ENCODE measurements at regions not wholly inside any gene's neighbourhood (a gene's known extent, or its start where the extent isn't known, plus 50 kb on each side); places are given as distances from the start of the nearest gene placed in this dataset.
"Not testable (repeated sequence)": the region's sequence is repeated elsewhere in the genome, so short reads cannot be mapped to it uniquely, and the experiment has no call there.

DNA sequence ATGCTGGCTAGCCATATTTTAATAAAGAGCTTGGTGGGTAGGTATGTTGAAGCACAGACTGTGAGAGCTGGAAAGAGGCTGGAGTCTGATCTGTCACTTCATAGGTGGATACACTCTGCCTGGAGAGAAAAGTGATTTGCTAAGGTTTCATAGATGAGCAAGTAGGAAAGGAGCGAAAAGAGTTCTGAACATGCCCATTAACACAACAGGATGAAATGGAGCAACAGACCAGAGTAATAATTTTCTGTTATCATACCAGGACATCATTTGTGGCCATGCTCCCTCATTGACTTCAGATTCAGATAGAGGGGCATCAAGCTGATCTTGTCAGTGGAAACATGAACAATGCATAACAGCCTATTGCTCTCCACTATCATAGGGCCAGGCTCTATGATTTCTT, 452.9 kb downstream of the JRKL start:
- no peak overlapping the region for H3K4me3 ChIP-seq
- no peaks in the 10 kb centered on the region for H3K27me3 ChIP-seq
- H3K27ac ChIP-seq = no peak overlapping the region
- no peaks in the 10 kb centered on the region for H3K36me3 ChIP-seq
- TF ChIP-seq, protein P1, sequence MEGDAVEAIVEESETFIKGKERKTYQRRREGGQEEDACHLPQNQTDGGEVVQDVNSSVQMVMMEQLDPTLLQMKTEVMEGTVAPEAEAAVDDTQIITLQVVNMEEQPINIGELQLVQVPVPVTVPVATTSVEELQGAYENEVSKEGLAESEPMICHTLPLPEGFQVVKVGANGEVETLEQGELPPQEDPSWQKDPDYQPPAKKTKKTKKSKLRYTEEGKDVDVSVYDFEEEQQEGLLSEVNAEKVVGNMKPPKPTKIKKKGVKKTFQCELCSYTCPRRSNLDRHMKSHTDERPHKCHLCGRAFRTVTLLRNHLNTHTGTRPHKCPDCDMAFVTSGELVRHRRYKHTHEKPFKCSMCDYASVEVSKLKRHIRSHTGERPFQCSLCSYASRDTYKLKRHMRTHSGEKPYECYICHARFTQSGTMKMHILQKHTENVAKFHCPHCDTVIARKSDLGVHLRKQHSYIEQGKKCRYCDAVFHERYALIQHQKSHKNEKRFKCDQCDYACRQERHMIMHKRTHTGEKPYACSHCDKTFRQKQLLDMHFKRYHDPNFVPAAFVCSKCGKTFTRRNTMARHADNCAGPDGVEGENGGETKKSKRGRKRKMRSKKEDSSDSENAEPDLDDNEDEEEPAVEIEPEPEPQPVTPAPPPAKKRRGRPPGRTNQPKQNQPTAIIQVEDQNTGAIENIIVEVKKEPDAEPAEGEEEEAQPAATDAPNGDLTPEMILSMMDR (IDR thresholded peaks at IDR 0.05) = no peak
- TF ChIP-seq EP300 (IDR thresholded peaks at IDR 0.05) (no peak), POLR2A (IDR thresholded peaks at IDR 0.05) (no peak)
- WGBS, 3 donors = 98 to 100% (median 100%) methylated on average over 1 of the region's 1 CpG
- no peaks in the 10 kb centered on the region for H3K4me1 ChIP-seq (ENCODE audit: insufficient read depth)
- intact Hi-C loops (cut with DNase I) = no loop called here
- no peak for DNase-seq
- H3K9me3 ChIP-seq = no peaks in the 10 kb centered on the region

DNA sequence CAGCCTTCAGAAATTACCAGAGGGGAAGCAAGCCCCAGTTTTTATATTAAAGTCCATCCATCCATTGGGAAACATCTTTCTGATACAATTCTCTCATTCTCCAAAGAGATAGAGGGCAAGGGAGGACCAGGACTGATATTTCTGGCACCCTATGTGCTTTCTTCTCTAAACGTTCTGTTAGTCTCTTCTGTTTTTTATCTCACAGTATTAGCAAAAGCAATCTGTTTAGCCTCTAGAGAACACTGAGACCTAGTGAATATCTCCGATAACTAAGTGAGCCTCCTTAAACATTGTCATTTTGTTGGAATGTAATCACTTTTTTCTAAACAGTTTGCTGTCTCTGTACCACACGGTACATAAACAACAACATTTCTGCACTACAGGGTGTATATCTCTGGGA, 464.6 kb downstream of the JRKL start:
- Histone ChIP-seq H3K9me3 (no peaks in the 10 kb centered on the region), H3K4me1 (ENCODE audit: insufficient read depth) (no peaks in the 10 kb centered on the region), H3K27me3 (no peaks in the 10 kb centered on the region), H3K36me3 (no peaks in the 10 kb centered on the region), H3K4me3 (no peak overlapping the region), H3K27ac (no peak overlapping the region)
- TF ChIP-seq, protein P1 (IDR thresholded peaks at IDR 0.05) = no peak
- TF ChIP-seq EP300 (IDR thresholded peaks at IDR 0.05) = no peak
- no peak for TF ChIP-seq POLR2A (IDR thresholded peaks at IDR 0.05)
- DNase-seq = no peak
- intact Hi-C loops (cut with DNase I) = no loop called here
- WGBS, 3 donors = 11 to 19% (median 13%) methylated on average over 3 of the region's 3 CpGs

- H3K36me3 ChIP-seq; H3K4me1 ChIP-seq (ENCODE audit: insufficient read depth); DNase-seq; intact Hi-C loops (cut with DNase I); H3K27ac ChIP-seq; H3K27me3 ChIP-seq; H3K9me3 ChIP-seq; H3K4me3 ChIP-seq: not testable (repeated sequence)
- 84 to 90% (median 86%) methylated on average over 3 of the region's 3 CpGs for WGBS, 3 donors
These were observed 471.9 kb downstream of the JRKL start for GRCh38 chr11:96861722-96862121.

- Histone ChIP-seq H3K9me3 (no peaks in the 10 kb centered on the region), H3K4me1 (ENCODE audit: insufficient read depth) (no peaks in the 10 kb centered on the region), H3K36me3 (no peaks in the 10 kb centered on the region), H3K27ac (no peak overlapping the region), H3K27me3 (no peaks in the 10 kb centered on the region), H3K4me3 (no peak overlapping the region)
- intact Hi-C loops (cut with DNase I) = no loop called here
- WGBS, 3 donors = 90 to 100% (median 99%) methylated on average over 3 of the region's 3 CpGs
- TF ChIP-seq POLR2A (IDR thresholded peaks at IDR 0.05) (no peak), EP300 (IDR thresholded peaks at IDR 0.05) (no peak)
- TF ChIP-seq, protein P1 (IDR thresholded peaks at IDR 0.05) = no peak
- DNase-seq = no peak
These were observed 473.7 kb downstream of the JRKL start for GRCh38 chr11:96863520-96863919.

- H3K9me3 ChIP-seq = no peaks in the 10 kb centered on the region
- intact Hi-C loops (cut with DNase I) = no loop called here
- 73 to 92% (median 82%) methylated on average over 2 of the region's 2 CpGs for WGBS, 3 donors
- DNase-seq = no peak
- no peak overlapping the region for H3K27ac ChIP-seq
- no peak for TF ChIP-seq POLR2A (IDR thresholded peaks at IDR 0.05)
- no peak for TF ChIP-seq EP300 (IDR thresholded peaks at IDR 0.05)
- TF ChIP-seq, protein P1 (IDR thresholded peaks at IDR 0.05) = no peak
- H3K4me3 ChIP-seq = no peak overlapping the region
- H3K4me1 ChIP-seq (ENCODE audit: insufficient read depth) = no peaks in the 10 kb centered on the region
- no peaks in the 10 kb centered on the region for H3K36me3 ChIP-seq
- no peaks in the 10 kb centered on the region for H3K27me3 ChIP-seq
These were observed 475.2 kb downstream of the JRKL start for GRCh38 chr11:96865020-96865419.
